Left lobe of liver (tissue), 2 donors: ENCODE measurements at regions not wholly inside any gene's neighbourhood (a gene's known extent, or its start where the extent isn't known, plus 50 kb on each side); places are given as distances from the start of the nearest gene placed in this dataset.
A peak's percentile ranks its signal among the peaks of the same experiment; 100 is the strongest.

Experiments
- ATAC-seq: fragments of 200-7000 bp; cut with Tn5 transposase; one replicate; pipeline ENCODE4 v1.9.1; 2020; ENCODE audit warnings: mild to moderate bottlenecking, moderate library complexity
- DNase-seq: peaks from one replicate; pipeline ENCODE4 v3.0.0-alpha.2; 2020; ENCODE audit warnings: low spot score
- donor health status: DM: no; HTN: no; CAD: no; lungs with moderate emphysema.
- donor health status: DM: no; HTN: yes; CAD: no.

DNA sequence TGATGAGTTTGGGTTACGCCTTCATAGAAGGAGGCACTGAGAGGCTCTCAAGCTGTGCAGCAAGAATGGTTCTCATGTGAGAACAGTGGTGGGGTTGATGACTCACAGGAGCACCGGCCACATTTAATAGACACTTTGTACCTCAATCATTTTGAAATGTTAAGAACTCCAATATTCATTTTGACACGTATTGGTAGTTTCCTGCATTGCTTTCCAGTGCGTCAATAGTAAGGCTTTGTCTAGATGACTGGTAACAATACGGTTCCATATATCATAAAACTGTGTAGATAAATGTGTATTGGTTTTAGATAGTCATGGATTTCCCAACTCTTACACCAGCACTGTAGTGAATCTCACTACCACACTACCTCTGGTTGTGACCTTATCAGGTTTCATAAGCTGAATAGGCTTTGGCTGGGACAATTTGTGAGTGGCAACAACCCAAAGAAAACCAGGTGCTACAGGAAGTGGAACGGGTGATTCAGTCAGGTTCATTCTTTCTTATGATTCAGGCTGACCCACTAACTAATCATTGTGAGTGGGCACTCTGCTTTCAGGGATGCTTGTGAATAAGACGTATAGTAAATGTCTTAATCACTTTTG, 362.6 kb downstream of the KLF5 start:
- DNase-seq = no peak
- peak; percentile 74 for ATAC-seq

DNA sequence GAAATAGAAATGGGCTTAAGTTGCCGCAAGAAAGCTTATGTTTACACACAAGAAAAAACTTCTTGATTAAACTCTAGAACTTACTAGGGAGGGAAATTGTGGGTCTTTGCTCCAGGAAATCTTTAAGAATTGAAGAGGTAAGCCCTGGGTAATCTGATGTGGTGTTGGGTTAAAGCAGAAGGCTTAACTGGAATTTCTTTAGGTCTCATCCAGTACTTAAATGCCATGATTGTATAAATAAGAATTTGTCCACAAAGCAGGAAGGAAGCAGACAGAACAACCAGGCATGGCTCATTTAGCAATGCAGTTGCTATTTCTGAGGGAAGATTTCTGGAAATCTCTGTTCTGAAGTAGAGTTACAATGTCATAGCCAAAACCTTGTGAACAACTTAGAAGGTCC, 360.4 kb downstream of the KLF5 start:
- ATAC-seq (no peak), DNase-seq (no peak)

DNA sequence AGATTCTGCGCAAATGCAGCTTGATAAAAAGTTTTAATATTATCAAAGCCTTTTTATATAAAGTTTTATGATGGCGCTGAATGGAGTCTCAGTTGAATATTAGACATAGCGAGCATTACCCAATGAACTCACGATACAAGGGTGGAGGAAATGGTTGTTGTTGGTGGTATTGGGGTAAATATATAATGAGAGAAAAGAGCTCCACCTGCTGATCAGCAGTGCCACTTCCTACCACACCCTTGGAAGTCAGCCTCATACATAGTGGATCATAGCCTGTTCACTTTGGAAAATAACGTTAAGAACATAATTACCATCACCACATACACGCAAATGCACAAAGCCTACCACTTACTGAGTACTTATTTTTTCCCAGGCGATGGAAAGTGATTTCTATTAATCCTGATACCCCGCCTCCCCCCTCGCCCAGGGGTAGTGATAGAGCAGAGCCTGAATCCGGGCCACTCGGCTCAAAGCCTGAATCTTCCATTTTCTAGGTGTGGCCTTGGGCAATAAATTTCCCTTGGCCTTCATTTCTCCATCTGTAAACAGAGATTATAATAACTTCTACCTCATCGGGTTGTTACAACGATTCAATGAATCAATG, 358.3 kb downstream of the KLF5 start:
- ATAC-seq = peak; percentile 98

GRCh38 chr13:73416093-73416492, 357.3 kb downstream of the KLF5 start:
- ATAC-seq (no peak), DNase-seq (no peak)

More for the DNA sequence above, 358.3 kb downstream of the KLF5 start:
- no peak for DNase-seq

DNA sequence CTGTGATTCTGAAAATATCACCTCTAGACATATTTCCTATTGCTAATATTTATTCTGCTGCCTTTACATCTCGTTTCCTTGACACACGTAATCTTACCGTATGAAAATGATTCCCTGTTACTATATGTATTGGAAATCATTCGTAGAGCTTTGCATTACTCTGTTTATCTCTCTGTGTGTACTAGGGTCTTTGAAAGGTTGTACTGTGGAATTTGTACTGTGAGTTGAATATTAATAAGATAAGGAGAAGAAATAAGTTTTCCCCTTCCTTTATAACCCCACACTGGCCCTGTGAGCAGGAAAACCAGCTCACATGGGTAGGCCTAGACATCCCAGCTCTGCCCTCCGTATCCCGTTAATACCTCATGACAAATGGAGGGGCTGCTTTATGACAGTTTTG, 354.9 kb downstream of the KLF5 start:
- DNase-seq = no peak
- ATAC-seq = no peak

DNA sequence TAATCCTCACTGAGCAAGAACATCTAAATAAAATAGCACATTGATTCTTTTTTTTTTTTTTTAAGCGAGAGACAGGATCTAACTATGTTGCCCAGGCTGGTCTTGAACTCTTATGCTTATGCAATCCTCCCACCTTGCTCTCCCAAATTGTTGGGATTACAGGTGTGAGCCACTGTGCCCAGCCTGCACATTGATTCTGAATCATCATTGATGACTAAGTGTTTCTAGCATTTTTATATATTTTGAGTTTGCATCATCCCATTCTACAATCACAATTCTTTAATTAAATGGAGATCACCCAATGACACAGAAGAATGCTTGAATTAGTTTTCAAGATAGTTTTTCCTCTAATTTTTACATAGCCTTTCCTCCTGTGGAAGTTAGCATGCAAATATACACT, 354.1 kb downstream of the KLF5 start:
- no peak for DNase-seq
- ATAC-seq = no peak

- ATAC-seq = no peak
- DNase-seq = no peak
Measured at GRCh38 chr13:73411067-73411809, 352.4 kb downstream of the KLF5 start.

DNA sequence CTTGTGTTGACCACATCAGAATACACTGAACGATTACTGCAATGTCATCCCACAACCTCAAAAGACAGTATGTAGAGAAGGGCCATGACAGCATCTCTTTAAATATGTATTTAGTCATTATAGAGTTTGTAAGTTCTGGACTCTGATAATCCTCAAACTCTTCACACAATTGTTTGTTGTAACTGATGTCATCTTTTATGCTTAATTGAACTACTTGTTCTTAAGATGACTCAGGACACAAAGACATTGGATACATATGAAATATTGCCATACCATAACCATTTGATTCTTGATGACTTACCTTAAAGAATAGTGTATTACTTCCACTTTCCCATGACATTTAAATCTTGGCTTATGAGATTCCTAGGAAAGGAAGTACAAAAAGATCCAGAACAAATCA, 347.6 kb downstream of the KLF5 start:
- no peak for DNase-seq
- ATAC-seq = no peak

DNA sequence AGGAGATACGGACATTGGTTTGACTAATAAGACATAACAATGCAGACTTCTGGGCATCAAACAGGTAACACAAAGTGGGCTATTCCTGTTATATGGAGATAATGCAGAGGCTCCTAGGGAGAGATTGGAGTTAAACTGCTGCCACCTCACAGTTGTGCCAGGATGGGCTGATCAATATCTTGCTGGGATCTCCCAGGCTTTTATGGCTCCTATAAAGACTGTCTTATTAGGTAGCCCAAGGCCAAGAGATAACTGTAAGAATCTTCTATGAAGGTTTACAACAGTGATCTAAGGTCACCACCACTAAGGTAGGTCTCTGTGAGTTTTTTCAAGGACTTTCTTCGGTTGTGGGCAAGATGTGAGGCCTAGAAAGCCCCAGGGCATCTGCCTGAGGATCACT, 345.8 kb downstream of the KLF5 start:
- no peak for DNase-seq
- no peak for ATAC-seq

GRCh38 chr13:73403355-73404120, 344.7 kb downstream of the KLF5 start:
- DNase-seq (no peak), ATAC-seq (no peak)

DNA sequence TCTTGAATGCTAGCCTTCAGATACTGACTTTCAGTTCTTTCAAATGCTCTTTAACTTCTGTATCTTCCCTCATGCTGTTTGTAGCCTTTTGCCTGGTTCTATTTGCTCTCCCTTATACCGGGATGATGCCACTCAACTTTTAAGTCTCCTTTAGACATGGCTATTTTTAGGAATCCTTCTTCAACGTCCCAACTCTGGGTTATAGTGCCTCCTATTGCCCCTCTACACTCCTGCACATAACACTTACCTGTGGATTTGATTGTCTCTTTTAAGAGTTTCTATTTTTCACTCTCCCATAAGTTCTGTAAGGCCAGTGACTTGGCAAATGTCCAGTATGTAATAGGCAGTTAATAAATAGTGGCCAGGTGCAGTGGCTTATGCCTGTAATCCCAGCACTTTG, 343.0 kb downstream of the KLF5 start:
- ATAC-seq = peak; percentile 55
- no peak for DNase-seq

GRCh38 chr13:73399347-73400216, 340.8 kb downstream of the KLF5 start:
- ATAC-seq (no peak), DNase-seq (no peak)

DNA sequence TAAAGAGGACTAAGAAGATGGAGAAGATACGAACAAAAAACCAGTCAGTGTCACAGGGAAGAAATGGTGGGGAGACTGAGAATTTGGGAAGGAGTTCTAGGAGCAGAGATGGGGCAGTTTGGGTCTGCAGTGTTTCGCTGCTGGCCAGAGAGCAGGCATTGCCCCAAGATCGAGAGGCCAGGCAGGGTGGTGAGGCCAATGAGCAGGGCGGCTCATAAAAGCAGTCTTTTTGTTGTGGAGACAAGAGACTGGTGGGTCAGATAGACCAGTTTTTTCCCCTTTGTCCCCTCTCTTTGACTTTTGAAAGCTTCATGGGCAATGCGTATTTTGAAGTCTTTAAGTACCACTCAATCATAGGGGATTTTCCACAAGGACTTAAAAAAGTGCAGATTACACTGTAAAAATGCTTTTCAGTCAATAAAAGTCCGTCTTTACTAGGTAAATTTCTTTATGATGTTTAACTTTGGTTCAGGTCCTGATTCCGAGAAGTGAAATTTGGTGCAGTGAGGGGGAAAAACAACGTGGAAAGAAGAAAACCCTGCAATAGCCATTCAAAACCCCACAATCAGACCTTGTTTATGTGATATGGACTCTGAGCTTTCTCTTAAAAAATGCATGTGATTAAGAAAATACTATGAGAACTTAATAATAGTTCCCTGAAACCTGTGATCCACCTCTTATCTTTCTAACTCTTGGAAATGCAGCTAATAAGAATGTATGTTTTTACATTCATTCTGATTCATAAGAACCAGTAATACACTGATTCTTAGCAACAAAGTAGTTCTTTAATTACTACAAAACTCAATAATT, 338.9 kb downstream of the KLF5 start:
- ATAC-seq = no peak
- no peak for DNase-seq

DNA sequence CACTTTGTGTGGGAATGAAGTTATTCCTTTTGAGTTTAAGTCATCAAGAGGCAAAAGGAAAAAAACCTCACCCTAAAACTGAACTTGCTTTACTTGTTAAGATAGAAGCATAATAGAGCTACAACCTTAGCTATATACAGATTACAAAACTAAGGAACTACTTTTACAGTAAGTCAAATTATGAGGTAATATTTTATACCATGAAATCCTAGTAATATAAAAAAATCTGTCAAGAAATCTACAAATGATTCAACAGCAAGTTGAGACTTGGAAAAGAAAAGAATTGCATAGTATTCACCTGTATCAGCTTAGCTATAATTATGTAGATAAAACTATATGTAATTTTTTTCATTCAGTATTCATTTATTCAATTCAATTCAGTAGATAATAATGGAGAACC, 335.3 kb downstream of the KLF5 start:
- ATAC-seq (no peak), DNase-seq (no peak)

- DNase-seq (no peak), ATAC-seq (no peak)
Measured at GRCh38 chr13:73390100-73390499, 331.3 kb downstream of the KLF5 start.

GRCh38 chr13:73388586-73388985, 329.8 kb downstream of the KLF5 start:
- DNase-seq (no peak), ATAC-seq (no peak)

GRCh38 chr13:73387318-73387717, 328.5 kb downstream of the KLF5 start:
- no peak for ATAC-seq
- no peak for DNase-seq

- DNase-seq (no peak), ATAC-seq (no peak)
Measured at GRCh38 chr13:73385848-73386247, 327.0 kb downstream of the KLF5 start.

DNA sequence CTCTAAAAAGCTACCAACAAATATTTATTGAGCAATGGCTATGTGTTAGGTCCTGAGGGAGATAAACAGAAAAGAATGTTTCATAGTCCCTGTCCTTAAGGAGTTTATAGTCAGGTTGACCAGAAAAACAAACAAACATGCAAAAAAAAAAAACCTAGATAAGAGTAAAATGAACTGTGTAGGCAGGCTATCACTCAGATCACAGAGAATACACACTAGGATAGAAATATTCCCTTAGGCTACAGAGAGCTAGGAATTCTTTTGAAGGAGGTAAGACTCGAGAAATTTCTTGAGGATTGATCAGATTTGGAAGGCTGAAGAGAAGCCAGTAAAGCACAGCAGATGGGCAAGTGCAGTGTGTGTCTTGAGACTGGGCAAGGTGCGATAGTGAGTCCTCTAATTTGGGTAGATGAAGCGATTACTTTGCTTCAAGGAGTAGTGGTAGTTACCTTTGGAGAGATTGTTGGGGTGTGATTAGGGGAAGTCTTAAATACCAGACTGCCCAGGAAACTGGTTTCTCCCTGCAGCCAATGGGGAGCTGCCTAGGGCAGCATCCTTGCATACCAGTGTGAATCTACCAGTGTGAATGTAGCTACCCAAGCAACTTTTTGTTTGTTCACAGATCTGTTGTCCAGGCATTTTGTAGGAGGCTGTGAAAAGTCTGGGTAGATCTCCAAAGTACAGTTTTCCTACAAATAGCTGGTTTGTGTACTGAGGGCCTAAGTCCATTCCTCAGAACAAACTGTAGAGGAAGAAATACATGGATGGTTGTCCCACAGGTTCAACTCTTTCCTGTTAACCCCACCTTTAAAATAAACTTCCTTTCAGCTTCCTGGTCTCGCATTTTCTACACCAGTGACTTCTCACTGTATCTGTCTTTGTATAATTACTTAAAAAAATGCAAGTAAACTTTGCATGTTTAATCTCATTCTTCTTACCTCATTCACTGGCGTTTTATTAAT, 314.1 kb downstream of the KLF5 start:
- DNase-seq (no peak), ATAC-seq (no peak)
